ENCODE measurements at regions not wholly inside any gene's neighbourhood (a gene's known extent, or its start where the extent isn't known, plus 50 kb on each side); places are given as distances from the start of the nearest gene placed in this dataset.

DNA sequence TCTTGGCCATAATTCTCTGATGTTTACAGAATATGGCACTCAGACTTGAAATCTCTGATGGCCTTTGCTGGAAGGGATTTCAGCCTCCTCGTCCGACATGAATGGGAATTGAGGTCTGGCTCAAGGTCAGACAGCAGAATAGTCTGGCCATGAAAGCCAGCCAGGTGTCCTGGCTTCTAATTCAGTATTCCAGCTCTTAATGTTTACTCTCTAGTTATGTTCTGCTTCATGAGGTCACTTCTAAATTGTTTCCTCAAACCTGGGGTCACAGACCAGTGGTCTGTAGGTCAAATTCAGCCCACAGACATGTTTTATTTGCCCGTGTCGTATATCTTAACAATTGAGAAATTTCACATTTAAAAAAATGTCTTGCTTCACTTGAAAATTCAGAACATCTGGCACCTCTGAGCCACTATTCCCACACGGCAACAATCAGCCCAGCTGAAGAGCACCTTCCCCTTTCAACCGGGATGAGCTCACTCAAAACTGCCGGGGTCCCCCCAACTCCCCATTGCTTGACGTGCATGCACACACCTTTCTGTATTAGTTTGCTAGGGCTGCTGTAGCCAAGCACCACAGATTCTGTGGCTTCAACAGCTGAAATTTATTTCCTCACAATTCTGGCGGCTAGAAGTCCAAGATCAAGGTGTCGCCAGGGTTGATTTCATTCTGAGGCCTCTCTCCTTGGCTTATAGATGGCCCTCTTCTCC lies 243.5 kb downstream of the ENC1 start:
- TF ChIP-seq, protein P1, sequence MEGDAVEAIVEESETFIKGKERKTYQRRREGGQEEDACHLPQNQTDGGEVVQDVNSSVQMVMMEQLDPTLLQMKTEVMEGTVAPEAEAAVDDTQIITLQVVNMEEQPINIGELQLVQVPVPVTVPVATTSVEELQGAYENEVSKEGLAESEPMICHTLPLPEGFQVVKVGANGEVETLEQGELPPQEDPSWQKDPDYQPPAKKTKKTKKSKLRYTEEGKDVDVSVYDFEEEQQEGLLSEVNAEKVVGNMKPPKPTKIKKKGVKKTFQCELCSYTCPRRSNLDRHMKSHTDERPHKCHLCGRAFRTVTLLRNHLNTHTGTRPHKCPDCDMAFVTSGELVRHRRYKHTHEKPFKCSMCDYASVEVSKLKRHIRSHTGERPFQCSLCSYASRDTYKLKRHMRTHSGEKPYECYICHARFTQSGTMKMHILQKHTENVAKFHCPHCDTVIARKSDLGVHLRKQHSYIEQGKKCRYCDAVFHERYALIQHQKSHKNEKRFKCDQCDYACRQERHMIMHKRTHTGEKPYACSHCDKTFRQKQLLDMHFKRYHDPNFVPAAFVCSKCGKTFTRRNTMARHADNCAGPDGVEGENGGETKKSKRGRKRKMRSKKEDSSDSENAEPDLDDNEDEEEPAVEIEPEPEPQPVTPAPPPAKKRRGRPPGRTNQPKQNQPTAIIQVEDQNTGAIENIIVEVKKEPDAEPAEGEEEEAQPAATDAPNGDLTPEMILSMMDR (IDR thresholded peaks at IDR 0.05; ENCODE audit: low read depth, low read length), result no peak
- H3K4me3 ChIP-seq (ENCODE audit: low read depth, low read length), result no peak overlapping the region

DNA sequence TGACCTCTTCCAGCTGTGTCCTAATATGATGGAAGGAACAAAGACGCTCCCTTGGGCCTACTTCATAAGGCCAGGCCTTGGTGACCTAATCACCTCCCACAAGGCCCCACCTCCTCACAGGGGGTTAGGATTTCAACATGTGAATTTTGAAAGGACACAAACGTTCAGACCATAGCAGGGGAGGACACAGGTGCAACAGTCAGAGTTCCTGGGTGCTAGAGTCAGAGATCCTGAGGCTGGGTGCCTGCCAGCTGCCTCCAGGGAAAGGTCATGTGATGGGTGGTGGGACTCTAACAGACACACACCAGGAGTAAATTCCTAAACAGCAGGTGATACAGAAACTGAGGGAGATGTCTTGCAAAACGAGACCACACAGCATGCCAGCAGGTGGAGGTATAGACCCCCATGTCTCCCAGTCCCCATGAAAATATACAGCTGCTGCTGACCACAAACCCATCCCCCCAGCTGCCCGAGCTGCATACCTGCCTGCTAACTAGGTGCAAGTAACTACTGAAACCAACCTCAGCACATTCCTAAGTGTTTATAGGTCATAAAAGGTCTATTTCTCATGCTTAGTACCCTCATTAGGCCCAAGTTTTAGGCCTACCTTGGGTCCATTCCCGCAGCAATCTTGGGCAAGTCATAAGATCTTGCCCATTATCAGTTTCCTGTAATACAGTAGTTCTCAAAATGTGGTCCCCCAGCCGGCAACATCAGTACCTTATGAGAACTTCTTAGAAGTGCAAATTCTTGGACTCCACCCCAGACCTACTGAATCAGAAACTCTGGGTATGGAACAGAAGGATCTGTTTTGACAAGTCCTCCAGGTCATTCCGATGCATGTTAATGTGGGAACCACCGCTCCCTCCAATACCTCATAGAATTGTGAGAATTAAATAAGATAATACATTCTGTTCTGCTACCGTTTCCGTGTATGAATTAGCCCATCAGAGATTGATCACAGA lies 245.3 kb downstream of the ENC1 start:
- H3K4me3 ChIP-seq (ENCODE audit: low read depth, low read length), result no peak overlapping the region
- TF ChIP-seq, protein P1 (IDR thresholded peaks at IDR 0.05; ENCODE audit: low read depth, low read length), result no peak

DNA sequence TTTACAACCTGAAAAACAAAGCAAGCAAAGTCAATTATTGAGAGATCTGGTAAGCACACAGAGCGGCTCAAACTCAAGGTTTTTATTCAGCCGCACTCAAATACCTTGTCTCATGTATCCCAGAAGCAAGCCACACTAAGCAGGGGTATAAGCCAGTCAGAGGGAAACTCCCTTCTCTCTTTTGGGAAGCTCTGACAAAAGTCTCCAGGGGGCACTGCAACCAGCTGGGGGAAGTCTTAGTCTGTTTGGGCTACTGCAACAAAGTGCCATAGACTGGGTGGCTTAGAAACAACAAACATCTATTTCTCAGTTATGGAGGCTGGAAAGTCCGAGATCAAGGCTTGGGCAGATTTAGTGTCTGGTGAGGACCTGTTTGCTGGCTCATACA lies 246.0 kb downstream of the ENC1 start:
- no peak overlapping the region for H3K4me3 ChIP-seq (ENCODE audit: low read depth, low read length)
- TF ChIP-seq, protein P1 (IDR thresholded peaks at IDR 0.05; ENCODE audit: low read depth, low read length), result no peak

DNA sequence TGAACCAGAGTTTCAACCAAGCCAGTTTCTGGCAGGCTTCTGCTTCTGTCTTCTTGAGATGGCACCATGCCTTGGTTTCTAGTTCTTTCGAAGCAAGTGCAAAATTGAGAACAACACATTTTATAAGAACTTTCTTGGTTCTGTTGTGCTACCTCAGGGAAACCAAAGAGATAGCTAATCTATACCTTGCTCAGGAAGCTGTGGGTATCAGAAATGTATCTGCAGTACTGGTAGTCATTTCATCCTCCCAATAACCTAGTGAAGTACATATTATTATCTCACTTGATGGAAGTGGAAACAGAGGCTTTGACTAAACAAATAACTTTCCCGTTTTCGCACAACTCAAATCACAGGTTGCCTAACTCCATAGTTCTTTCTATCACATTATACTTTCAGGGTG lies 246.6 kb downstream of the ENC1 start:
- TF ChIP-seq, protein P1 (IDR thresholded peaks at IDR 0.05; ENCODE audit: low read depth, low read length), result no peak
- no peak overlapping the region for H3K4me3 ChIP-seq (ENCODE audit: low read depth, low read length)

DNA sequence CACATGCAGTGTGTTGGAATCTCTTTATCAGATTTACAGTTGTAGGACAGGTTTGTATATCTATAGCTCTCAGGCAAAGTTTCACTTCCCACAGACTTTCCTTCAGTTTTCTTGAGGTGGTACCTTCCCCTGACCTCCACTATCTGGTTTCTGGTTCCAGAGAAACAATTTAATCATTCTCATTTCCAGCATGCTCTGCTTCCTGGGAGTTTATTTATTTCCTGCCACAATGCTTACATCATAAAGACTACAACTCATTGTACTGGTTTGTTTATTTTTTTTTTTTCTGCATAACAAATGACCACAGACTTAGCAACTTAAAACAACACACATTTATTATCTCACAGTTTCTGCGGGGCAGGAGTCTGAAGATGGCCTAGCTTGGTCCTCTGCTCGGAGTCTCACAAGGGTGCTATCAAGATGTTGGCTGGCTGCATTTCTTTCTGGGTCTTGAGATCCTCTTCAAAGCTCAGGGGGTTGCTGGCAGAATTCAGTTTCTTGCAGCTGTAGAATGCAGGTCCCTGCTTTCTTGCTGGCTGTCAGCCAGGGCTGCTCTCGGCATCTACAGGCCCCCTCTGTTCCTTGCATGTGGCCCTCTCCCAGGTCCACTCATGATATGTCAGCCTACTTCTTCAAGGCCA lies 247.7 kb downstream of the ENC1 start:
- TF ChIP-seq, protein P1 (IDR thresholded peaks at IDR 0.05; ENCODE audit: low read depth, low read length), result no peak
- H3K4me3 ChIP-seq (ENCODE audit: low read depth, low read length), result no peak overlapping the region

DNA sequence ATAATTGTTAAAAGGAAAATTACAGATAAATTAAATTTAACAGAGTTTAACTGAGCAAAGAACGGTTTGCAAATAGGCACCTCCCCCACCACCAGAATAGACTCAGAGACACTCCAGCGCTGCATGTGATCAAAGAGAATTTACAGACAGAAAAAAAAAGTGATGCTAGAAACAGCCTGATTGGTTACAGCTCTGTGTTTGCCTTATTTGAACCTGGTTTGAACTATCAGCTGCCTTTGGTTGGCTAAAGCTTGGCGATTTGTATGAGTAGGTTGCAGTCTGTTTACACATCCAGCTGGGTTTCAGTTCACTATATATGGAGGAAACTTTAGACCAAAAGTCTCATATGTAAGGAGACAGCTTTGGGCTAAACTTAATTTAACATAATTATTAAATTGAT lies 249.1 kb downstream of the ENC1 start:
- no peak overlapping the region for H3K4me3 ChIP-seq (ENCODE audit: low read depth, low read length)
- TF ChIP-seq, protein P1 (IDR thresholded peaks at IDR 0.05; ENCODE audit: low read depth, low read length), result no peak

All from WI38 (cell line).